ENCODE measurements at regions not wholly inside any gene's neighbourhood (a gene's known extent, or its start where the extent isn't known, plus 50 kb on each side); places are given as distances from the start of the nearest gene placed in this dataset.
"Not testable (repeated sequence)": the region's sequence is repeated elsewhere in the genome, so short reads cannot be mapped to it uniquely, and the experiment has no call there.

DNA sequence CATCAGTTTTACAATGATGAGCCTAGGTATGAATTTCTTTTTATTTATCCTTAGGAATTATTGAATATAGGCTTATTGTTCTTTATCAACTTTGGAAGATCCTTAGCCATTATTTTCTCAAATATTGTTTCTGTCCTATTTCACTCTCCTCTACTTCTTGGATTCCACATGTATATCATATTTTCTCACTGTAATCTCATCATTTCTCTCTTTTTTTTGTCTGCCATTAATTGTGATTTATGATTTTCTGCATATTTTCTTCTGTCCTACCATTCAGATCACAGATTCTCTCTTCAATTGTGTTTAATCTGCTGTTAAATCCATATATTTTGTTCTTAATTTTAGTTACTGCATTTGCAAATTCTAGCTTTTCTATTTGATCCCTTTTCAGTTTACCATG, 139.8 kb downstream of the ARRDC3 start:
- no peak for DNase-seq (ENCODE audit: low read depth in 2 of 2)

DNA sequence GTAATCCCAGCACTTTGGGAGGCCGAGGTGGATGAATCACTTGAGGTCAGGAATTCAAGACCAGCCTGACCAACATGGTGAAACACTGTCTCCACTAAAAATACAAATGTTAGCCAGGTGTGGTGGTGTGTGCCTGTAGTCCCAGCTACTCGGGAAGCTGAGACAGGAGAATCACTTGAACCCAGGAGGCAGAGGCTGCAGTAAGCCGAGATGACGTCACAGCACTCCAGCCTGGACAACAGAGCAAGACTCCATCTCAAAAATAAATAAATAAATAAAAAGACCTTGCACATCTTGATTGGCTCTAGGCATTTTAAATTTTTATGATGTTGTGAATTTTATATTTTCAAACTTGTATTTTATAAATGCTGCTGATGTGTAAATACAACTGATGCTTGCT, 141.7 kb downstream of the ARRDC3 start:
- DNase-seq (ENCODE audit: low read depth in 2 of 2), result not testable (repeated sequence)

DNA sequence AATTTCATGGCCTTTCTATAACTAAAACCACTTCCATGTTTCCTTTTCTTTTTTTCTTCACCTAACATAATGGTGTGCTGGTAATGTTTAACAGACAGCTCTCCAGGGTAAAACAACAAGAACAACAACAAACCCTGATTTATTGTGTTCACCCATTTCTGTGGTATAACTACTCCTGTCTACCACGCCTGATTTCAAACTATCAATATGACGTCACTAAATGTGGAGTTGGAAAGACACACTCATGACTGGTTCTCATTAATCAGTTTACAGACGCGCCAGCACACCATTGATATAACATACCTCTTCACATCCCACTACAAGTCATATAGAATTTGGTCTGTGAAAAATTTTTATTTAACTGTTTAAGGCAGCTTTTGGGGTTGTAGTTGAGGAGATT, 142.9 kb downstream of the ARRDC3 start:
- no peak for DNase-seq (ENCODE audit: low read depth in 2 of 2)

DNA sequence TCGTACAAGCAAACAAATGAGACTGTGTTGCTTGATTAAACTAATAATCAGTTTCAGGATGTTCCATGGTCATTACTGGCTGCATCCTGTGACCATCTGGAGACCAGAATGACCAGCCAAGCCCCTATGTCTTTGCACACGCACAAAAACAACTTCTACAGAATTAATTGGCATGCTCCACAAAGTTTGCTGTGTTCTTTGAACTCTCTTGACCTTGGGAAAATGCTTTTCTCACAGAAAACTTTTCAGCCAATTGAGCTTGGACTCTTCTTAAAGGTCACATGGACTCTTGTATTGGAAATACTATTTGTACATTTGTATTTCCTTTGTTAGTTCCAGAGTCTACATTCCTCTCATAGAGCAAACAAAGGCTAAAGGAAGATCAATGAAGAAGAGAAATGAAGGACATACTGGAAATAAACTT, 147.8 kb downstream of the ARRDC3 start:
- no peak for DNase-seq (ENCODE audit: low read depth in 2 of 2)

DNA sequence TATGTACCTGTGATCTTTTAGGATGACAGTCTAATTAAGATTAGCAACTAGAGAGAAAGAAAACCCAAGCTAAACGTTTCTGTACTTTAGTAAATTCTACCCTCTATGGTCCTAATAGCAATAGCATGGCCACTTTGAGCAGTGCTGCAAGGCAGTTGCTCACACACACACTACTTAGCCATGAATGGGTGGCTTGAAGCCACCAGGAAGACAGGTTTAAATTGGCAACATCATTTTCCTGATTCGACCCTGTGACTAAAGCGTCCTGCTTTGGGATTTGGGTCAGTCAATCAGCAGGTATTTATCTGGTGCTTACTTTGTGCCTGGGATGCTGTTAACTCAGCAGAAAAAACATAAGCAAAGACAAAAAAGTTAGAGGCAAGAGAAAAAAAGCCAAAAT, 150.6 kb downstream of the ARRDC3 start:
- no peak for DNase-seq (ENCODE audit: low read depth in 2 of 2)

DNA sequence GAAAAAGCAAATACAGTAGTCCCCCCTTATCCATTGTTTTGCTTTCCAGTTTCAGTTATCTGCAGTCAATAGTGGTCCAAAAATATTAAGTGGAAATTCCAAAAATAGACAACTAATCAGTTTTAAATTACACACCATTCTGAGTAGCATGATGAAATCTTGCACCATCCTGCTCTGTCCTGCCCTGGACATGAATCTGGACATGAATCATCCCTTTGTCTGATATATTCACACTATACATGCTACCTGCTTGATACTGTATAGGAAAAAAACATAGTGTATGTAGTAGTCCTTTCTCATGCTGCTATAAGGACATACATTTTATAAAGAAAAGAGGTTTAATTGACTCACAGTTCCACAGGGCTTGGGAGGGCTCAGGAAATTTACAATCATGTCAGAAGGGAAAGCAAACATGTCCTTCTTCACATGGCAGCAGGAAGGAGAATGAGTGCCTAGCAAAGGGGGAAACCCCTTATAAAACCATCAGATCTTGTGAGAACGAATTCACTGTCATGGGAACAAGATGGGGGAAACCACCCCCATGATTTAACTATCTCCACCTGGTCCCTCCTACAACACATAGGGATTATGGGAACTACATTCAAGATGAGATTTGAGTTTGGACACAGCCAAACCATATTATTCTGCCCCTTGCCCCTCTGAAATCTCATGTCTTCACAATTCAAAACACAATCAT, 153.9 kb downstream of the ARRDC3 start:
- no peak for DNase-seq (ENCODE audit: low read depth in 2 of 2)

DNA sequence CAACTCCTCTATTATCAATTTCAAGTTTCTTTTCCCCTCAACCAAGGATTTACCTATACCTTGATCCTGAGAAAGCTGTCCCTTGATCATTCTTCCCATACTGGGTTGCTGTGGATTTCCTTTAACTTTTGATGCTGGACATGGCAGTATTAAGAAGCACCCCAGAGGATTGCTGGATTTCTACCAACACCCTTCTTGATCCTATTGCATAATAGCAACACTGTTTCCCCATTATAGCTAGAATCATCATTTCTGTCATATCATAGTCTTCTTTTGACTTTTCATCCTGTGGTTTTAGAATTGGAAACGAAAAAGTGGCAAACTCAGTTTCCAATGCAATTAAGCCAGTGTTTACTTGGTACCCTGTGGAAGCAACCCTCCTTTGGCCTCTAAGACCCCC, 154.9 kb downstream of the ARRDC3 start:
- DNase-seq (ENCODE audit: low read depth in 2 of 2), result no peak

DNA sequence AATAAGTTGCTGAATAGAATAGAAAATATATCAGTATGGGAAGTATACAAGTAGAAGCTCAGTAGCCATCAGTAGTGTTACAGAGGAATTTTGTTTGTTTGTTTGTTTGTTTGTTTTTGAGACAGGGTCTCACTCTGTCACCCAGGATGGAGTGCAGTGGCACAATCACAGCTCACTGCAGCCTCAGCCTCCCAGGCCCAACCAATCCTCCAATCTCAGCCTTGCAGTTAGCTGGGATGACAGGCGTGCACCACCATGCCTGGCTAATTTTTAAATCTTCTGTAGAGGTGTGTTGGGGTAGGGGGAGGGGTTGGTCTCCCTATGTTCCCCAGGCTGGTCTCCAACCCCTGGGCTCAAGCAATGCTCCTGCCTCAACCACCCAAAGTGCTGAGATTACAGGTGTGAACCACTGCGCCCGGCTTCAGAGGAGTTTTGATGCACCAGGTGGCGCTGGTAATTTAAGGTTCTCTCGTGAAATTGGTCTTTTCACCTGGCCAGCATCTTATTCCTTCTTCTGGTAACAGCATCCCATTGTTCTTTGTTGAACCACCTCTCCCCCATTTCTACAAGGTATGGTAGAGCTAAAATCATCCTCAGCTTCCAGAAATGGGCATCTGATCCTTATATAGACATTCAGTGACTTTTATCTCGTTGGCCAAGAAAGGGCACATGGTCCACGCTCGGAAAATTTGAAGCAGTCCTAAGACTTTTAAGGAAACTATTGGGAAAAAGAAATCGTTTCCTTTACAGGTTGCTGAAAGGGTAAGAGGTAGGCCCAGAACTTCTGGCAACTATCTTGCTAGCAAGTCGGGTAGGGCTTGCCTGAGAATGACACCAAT, 157.1 kb downstream of the ARRDC3 start:
- peak; percentile 30 to 34 for DNase-seq (ENCODE audit: low read depth in 2 of 2)

DNA sequence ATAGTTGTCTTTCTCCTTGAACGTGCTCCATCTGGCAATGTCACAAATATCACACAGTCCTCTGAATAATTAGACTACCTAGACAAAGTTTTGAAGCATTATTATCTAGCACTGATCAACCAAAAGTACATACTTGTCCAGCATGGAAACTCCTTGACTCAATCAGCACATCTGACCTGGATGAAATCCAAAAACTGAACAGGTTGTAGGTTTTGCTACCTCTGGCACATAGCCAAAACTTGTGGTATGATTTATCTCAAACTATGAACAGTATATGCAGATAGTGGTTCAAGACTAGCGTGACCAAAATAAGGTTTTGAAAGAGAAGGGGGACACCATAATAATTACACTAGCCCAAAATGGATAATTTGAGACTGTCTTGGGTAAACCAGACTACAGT, 158.1 kb downstream of the ARRDC3 start:
- DNase-seq (ENCODE audit: low read depth in 2 of 2), result no peak

DNA sequence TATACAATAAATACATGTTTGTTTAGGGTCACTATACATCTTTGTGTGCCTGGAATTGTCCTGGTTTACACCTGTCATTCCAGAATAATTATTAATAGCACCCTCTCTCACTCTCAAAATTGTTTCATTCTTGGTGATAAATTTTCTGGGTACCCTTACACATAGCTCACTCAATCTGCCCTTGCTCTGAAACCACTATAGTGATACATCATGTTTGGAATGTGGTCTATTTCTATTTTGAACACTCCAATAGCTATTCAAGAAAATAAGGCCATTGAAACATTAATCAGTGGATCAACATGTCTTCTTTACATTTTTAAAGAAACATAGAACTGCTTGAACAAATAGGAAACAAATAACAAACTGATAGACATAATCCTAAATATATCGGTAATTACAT, 158.7 kb downstream of the ARRDC3 start:
- DNase-seq (ENCODE audit: low read depth in 2 of 2), result no peak

DNA sequence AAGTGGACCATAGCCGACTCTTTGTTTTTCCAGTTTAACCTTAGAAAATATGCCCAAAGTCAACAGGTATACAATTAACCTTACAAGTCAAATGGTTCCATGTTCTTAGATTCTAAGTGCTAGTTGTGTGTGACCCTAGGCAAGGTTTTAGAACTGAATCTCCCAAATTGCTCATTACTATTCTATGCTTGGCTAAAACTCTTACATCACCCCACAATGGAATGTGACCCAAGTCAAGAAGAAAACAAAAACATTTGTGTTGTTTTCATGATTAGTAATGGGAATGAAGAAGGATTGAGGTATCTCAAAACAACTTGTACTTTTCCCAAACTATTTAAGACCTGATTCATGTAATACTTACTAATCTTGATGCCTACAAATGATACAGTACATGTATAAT, 159.2 kb downstream of the ARRDC3 start:
- DNase-seq (ENCODE audit: low read depth in 2 of 2), result no peak

DNA sequence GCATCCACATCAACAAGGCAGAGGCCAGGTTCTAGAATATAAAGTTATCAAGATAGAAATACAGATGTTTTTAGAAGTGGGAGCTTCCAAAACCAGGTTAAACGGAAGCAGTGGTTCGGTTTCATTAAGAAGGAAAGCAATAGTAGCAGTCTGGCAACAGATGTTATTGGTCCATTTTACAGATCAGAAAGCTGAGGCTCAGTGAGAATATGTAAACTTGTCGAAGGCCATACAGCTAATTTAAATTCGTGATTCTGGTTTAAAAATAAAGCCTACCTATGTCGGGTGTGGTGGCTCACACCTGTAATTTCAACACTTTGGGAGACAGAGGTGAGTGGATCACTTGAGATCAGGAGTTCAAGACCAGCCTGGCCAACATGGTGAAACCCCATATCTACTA, 160.6 kb downstream of the ARRDC3 start:
- no peak for DNase-seq (ENCODE audit: low read depth in 2 of 2)

DNA sequence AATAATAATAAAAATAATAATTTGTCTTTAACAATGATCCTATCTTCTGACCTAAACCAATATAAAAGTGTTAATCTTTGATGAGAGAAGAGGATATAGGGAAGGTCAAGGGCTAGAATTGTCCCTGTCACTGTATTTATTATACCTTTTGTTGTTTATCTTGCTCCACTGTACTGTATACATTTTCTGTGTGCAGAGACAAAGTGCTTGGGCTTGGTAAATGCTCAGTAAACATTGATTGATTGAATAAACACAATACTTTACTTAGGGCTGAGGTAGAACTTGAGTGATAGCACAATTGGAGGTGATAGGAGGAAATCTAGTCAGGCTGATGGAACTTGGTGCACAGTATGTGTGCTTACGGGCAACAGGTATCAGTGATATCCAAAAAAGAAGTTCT, 161.2 kb downstream of the ARRDC3 start:
- no peak for DNase-seq (ENCODE audit: low read depth in 2 of 2)

DNA sequence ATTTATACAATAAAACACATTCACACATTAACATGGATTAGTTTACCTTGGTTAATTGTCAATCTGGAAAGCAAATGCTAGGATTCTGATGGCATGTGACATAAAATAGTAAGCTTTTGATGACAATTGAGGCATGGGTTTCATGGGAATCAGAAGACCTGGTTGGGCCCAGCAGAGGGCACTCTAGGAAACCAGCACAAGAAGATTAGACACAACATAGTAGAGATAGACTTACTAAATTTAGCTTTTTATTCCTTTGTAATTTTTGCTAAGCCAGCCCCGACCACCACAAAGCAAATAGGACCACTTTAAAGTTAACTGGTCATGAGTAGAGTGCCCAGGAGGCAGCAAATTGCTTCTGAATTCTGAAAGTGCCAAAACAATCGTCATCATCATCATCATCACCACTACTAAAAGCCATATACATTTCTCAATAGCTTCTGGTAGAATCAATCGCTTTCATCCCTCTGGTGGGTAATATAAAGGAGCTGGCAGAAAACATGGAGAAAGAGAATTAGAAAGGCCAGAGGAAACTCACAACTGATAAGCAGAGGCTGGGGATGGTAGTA, 163.2 kb downstream of the ARRDC3 start:
- peak in 1 of 2 donors; percentile 2 for DNase-seq (ENCODE audit: low read depth in 2 of 2)

DNA sequence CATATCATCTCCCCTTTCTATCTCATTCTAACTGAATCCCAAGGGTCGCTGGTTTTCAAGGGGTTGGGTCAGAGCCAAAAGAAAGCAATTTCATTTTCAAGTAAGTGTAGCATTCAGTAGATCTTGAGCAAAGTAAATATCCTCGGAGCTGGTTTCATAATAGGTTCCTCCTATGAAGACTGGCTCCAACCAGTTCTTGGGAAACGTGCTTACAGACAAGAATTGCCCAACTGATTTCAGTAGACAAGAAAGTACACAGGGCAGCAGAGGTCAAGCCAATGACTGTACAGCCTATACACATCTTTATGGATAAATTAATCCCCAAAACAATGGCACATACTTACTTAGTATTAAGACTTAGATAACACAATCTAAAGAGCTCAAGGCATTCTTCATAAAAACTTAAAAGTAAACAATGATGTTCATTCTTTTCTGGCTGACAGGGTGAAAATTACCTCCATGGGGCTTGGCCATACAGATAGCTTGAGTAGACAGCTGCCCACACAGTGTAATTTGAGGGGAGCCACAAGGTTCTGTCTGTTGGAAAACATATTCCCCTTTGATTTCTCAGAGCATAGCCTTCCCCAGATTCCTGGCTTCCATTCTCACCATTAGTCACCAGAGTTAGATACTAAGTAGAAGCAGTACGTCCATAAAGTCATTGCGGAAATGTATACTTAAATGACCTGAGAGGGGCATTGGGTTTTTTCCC, 163.9 kb downstream of the ARRDC3 start:
- DNase-seq (ENCODE audit: low read depth in 2 of 2), result no peak

DNA sequence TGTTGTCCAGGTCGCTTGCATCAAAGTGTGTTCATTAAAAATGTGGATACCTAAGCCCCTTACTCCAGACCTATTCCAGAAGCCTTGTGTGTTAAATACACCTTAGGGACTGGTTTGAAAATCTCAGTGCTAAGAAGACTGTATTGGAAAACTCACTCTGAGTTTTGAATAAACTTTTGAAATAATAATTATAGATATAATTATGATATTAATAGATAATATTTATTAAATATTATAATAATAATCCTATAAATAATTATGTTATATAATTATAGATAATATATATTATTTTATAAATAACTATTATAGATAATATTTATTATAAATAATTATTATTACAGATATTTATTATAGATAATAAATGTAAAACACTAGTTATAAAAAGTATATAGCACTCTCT, 165.3 kb downstream of the ARRDC3 start:
- DNase-seq (ENCODE audit: low read depth in 2 of 2), result no peak

DNA sequence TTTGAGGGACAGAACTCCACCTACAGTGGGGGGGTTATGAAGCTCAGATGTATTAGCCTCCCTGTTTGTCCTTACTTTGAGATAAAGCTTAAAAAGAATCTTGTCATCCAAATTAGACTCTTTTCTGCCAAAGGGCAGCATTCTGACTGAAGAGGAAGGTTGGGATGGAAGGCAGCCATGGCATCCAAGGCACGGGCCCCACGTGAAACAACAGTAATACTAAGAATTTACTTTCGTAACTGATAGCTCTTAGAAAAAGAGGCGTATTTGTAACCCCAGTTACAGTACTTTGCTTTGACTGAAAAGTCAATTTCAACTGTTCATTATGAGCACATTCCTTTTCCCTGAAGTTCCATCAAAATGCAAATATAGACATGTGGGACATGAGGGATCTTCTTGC, 168.5 kb downstream of the ARRDC3 start:
- DNase-seq (ENCODE audit: low read depth in 2 of 2), result no peak
